ENCODE measurements at regions not wholly inside any gene's neighbourhood (a gene's known extent, or its start where the extent isn't known, plus 50 kb on each side); places are given as distances from the start of the nearest gene placed in this dataset.

GRCh38 chr18:78697446-78697845, 282.2 kb upstream of the SALL3 start:
- Histone ChIP-seq H3K4me2 (ENCODE audit: control insufficient read depth, extremely low read depth, insufficient read depth, low read depth, low read length) (no peak overlapping the region), H3K36me3 (ENCODE audit: control insufficient read depth in 2 of 2, extremely low read depth in 1 of 2, insufficient read depth in 2 of 2, low read length in 2 of 2) (no peaks in the 10 kb centered on the region), H3K9ac (ENCODE audit: control insufficient read depth, extremely low read depth, insufficient read depth, low read length) (no peak overlapping the region), H3K9me3 (ENCODE audit: control insufficient read depth, low read depth, low read length) (peaks cover 5% of the 10 kb centered on the region), H3K79me2 (ENCODE audit: control insufficient read depth, insufficient read depth, low read length) (no peaks in the 10 kb centered on the region), H3K27me3 (ENCODE audit: control insufficient read depth, extremely low read depth, insufficient read depth, low read length) (no peaks in the 10 kb centered on the region), H3K27ac (ENCODE audit: control insufficient read depth, insufficient read depth, low read length) (no peak overlapping the region), H3K4me1 (ENCODE audit: control insufficient read depth, extremely low read depth, insufficient read depth, low read length) (no peaks in the 10 kb centered on the region), H2AFZ (ENCODE audit: control insufficient read depth, low read length) (no peak overlapping the region), H4K20me1 (ENCODE audit: control insufficient read depth, extremely low read depth, insufficient read depth, low read length) (no peaks in the 10 kb centered on the region), H3K9me1 (ENCODE audit: control insufficient read depth, extremely low read depth, insufficient read depth, low read length) (no peaks in the 10 kb centered on the region), H3K4me3 (ENCODE audit: control insufficient read depth in 2 of 3, extremely low read depth in 1 of 3, insufficient read depth in 2 of 3, low read depth in 1 of 3, low read length in 3 of 3) (no peak overlapping the region)
- no peak for DNase-seq (ENCODE audit: low read depth, low spot score)
- TF ChIP-seq EZH2 (IDR thresholded peaks at IDR 0.05; ENCODE audit: low read length) (no peak), CTCF (optimal IDR thresholded peaks at IDR 0.05 in 1 of 3, IDR thresholded peaks at IDR 0.05 in 1 of 3, conservative IDR thresholded peaks at IDR 0.05 in 1 of 3; ENCODE audit: extremely low read depth in 1 of 3, insufficient read depth in 2 of 3, low read length in 3 of 3) (no peak)
- dilution Hi-C loops (cut with MboI; ENCODE audit: extremely low pct_ligation_motif_present, low sequenced_read_pairs), result no loop called here
- FAIRE-seq, result no peak

- TF ChIP-seq EZH2 (IDR thresholded peaks at IDR 0.05; ENCODE audit: low read length), result no peak
- no peak for TF ChIP-seq CTCF (optimal IDR thresholded peaks at IDR 0.05 in 1 of 3, IDR thresholded peaks at IDR 0.05 in 1 of 3, conservative IDR thresholded peaks at IDR 0.05 in 1 of 3; ENCODE audit: extremely low read depth in 1 of 3, insufficient read depth in 2 of 3, low read length in 3 of 3)
- no peak for DNase-seq (ENCODE audit: low read depth, low spot score)
Observed at GRCh38 chr18:78698914-78699313, 280.7 kb upstream of the SALL3 start.

More at GRCh38 chr18:78698914-78699313, 280.7 kb upstream of the SALL3 start:
- no peak overlapping the region for H3K9ac ChIP-seq (ENCODE audit: control insufficient read depth, extremely low read depth, insufficient read depth, low read length)
- no peak overlapping the region for H3K4me2 ChIP-seq (ENCODE audit: control insufficient read depth, extremely low read depth, insufficient read depth, low read depth, low read length)
- H2AFZ ChIP-seq (ENCODE audit: control insufficient read depth, low read length), result no peak overlapping the region
- dilution Hi-C loops (cut with MboI; ENCODE audit: extremely low pct_ligation_motif_present, low sequenced_read_pairs), result no loop called here
- no peaks in the 10 kb centered on the region for H3K9me1 ChIP-seq (ENCODE audit: control insufficient read depth, extremely low read depth, insufficient read depth, low read length)
- H3K36me3 ChIP-seq (ENCODE audit: control insufficient read depth in 2 of 2, extremely low read depth in 1 of 2, insufficient read depth in 2 of 2, low read length in 2 of 2), result no peaks in the 10 kb centered on the region
- H3K4me1 ChIP-seq (ENCODE audit: control insufficient read depth, extremely low read depth, insufficient read depth, low read length), result no peaks in the 10 kb centered on the region
- no peaks in the 10 kb centered on the region for H4K20me1 ChIP-seq (ENCODE audit: control insufficient read depth, extremely low read depth, insufficient read depth, low read length)
- H3K9me3 ChIP-seq (ENCODE audit: control insufficient read depth, low read depth, low read length), result peaks cover 9% of the 10 kb centered on the region
- H3K27me3 ChIP-seq (ENCODE audit: control insufficient read depth, extremely low read depth, insufficient read depth, low read length), result no peaks in the 10 kb centered on the region
- H3K27ac ChIP-seq (ENCODE audit: control insufficient read depth, insufficient read depth, low read length), result no peak overlapping the region
- no peaks in the 10 kb centered on the region for H3K79me2 ChIP-seq (ENCODE audit: control insufficient read depth, insufficient read depth, low read length)
- FAIRE-seq, result no peak
- H3K4me3 ChIP-seq (ENCODE audit: control insufficient read depth in 2 of 3, extremely low read depth in 1 of 3, insufficient read depth in 2 of 3, low read depth in 1 of 3, low read length in 3 of 3), result no peak overlapping the region

Measured in keratinocyte (primary cell).